Stimulated activated CD4-positive, alpha-beta T cell treated with anti-CD3 and anti-CD28 coated beads, TNF-alpha, amount 100 ng/mL, for 4 hours (primary cell): ENCODE measurements at regions not wholly inside any gene's neighbourhood (a gene's known extent, or its start where the extent isn't known, plus 50 kb on each side); places are given as distances from the start of the nearest gene placed in this dataset.

Experiments used
- DNase-seq, 3 experiments: peaks; one replicate each; pipeline ENCODE4 v3.0.0-alpha.2; 2020; ENCODE audit warnings: low read depth in 3 of 3

- no peak for DNase-seq
These were observed 56.0 kb downstream of the PLK2 start for GRCh38 chr5:58403822-58404433.

- DNase-seq, result no peak
These were observed 58.2 kb downstream of the PLK2 start for GRCh38 chr5:58401701-58402100.

- DNase-seq, result no peak
These were observed 59.1 kb downstream of the PLK2 start for GRCh38 chr5:58400737-58401136.

GRCh38 chr5:58399951-58400350 is 59.9 kb downstream of the PLK2 start:
- DNase-seq, result no peak

- no peak for DNase-seq
These were observed 65.5 kb downstream of the PLK2 start for GRCh38 chr5:58394339-58394738.

- DNase-seq, result no peak
These were observed 66.2 kb downstream of the PLK2 start for GRCh38 chr5:58393716-58394115.

GRCh38 chr5:58392496-58392895 is 67.4 kb downstream of the PLK2 start:
- DNase-seq, result no peak

- no peak for DNase-seq
These were observed 76.4 kb downstream of the PLK2 start for GRCh38 chr5:58383448-58383847.

- no peak for DNase-seq
These were observed 77.8 kb downstream of the PLK2 start for GRCh38 chr5:58382131-58382534.

GRCh38 chr5:58381566-58381965 is 78.3 kb downstream of the PLK2 start:
- no peak for DNase-seq

- no peak for DNase-seq
These were observed 79.2 kb downstream of the PLK2 start for GRCh38 chr5:58380655-58381054.

- no peak for DNase-seq
These were observed 81.1 kb downstream of the PLK2 start for GRCh38 chr5:58378613-58379390.

GRCh38 chr5:58370606-58371005 is 89.3 kb downstream of the PLK2 start:
- DNase-seq, result no peak

GRCh38 chr5:58369513-58370190 is 90.2 kb downstream of the PLK2 start:
- DNase-seq, result no peak

- no peak for DNase-seq
These were observed 93.4 kb downstream of the PLK2 start for GRCh38 chr5:58366461-58366860.

GRCh38 chr5:58365791-58366190 is 94.1 kb downstream of the PLK2 start:
- no peak for DNase-seq

GRCh38 chr5:58363461-58364249 is 96.2 kb downstream of the PLK2 start:
- DNase-seq, result no peak

GRCh38 chr5:58362135-58362534 is 97.8 kb downstream of the PLK2 start:
- DNase-seq, result no peak

GRCh38 chr5:58360794-58361193 is 99.1 kb downstream of the PLK2 start:
- DNase-seq, result no peak

GRCh38 chr5:58359981-58360380 is 99.9 kb downstream of the PLK2 start:
- DNase-seq, result no peak

GRCh38 chr5:58358501-58359178 is 101.2 kb downstream of the PLK2 start:
- no peak for DNase-seq
